ENCODE measurements at regions not wholly inside any gene's neighbourhood (a gene's known extent, or its start where the extent isn't known, plus 50 kb on each side); places are given as distances from the start of the nearest gene placed in this dataset.

DNA sequence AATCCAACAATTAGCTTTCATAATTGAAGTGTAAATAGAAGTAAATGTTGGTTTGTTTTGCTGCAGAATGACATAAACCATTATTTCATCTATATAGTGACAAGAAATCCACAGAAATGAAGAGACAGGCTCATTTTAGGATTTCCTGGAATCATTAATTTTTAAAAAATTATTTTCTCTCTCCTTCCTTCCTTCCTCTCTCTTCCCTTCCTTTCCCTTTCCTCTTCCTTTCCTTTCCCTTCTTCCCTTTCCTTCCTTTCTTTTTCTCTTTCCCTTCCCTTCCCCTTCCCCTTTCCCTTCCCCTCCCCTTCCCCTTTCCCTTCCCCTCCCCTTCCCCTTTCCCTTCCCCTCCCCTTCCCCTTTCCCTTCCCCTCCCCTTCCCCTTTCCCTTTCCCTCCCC lies 51.2 kb upstream of the KMT2C start:
- no peak overlapping the region for H3K4me2 ChIP-seq (ENCODE audit: low read depth, low read length, poor library complexity, severe bottlenecking)
- H3K4me3 ChIP-seq (ENCODE audit: low read length) = no peak overlapping the region
- no peaks in the 10 kb centered on the region for H3K36me3 ChIP-seq (ENCODE audit: insufficient read depth, low read length)
- H3K9me2 ChIP-seq (replicated peaks; ENCODE audit: insufficient read depth, low read length) = no peaks in the 10 kb centered on the region
- no peaks in the 10 kb centered on the region for H3K79me2 ChIP-seq (ENCODE audit: low read length)
- no peak for DNase-seq
- no peaks in the 10 kb centered on the region for H4K20me1 ChIP-seq (ENCODE audit: insufficient read depth, low read depth, low read length)
- H3K9me3 ChIP-seq (ENCODE audit: low read length) = no peaks in the 10 kb centered on the region
- no peaks in the 10 kb centered on the region for H3K27me3 ChIP-seq (ENCODE audit: low read length)
- no peaks in the 10 kb centered on the region for H3K4me1 ChIP-seq (ENCODE audit: low read length)
- no peak overlapping the region for H3K27ac ChIP-seq (ENCODE audit: low read length)
- H2AFZ ChIP-seq (ENCODE audit: low read length) = no peak overlapping the region
- H3K9ac ChIP-seq (ENCODE audit: low read length) = no peak overlapping the region

- no peaks in the 10 kb centered on the region for H3K27me3 ChIP-seq (ENCODE audit: low read length)
- no peak overlapping the region for H3K27ac ChIP-seq (ENCODE audit: low read length)
- no peaks in the 10 kb centered on the region for H3K9me3 ChIP-seq (ENCODE audit: low read length)
- no peaks in the 10 kb centered on the region for H3K4me1 ChIP-seq (ENCODE audit: low read length)
- no peaks in the 10 kb centered on the region for H3K79me2 ChIP-seq (ENCODE audit: low read length)
- H2AFZ ChIP-seq (ENCODE audit: low read length) = no peak overlapping the region
- H4K20me1 ChIP-seq (ENCODE audit: insufficient read depth, low read depth, low read length) = no peaks in the 10 kb centered on the region
- no peak overlapping the region for H3K9ac ChIP-seq (ENCODE audit: low read length)
- no peak overlapping the region for H3K4me2 ChIP-seq (ENCODE audit: low read depth, low read length, poor library complexity, severe bottlenecking)
- no peak overlapping the region for H3K4me3 ChIP-seq (ENCODE audit: low read length)
- H3K9me2 ChIP-seq (replicated peaks; ENCODE audit: insufficient read depth, low read length) = no peaks in the 10 kb centered on the region
- H3K36me3 ChIP-seq (ENCODE audit: insufficient read depth, low read length) = no peaks in the 10 kb centered on the region
- no peak for DNase-seq
These were observed 50.0 kb upstream of the KMT2C start for GRCh38 chr7:152485826-152486225.

Data from Karpas-422 (cell line).